H1 (cell line): ENCODE measurements at regions not wholly inside any gene's neighbourhood (a gene's known extent, or its start where the extent isn't known, plus 50 kb on each side); places are given as distances from the start of the nearest gene placed in this dataset.

ENCODE experiments used
- CTCF ChIA-PET: fragments of 300-600 bp; sonication (Branson Sonifier 250); formaldehyde crosslinking; loops from one replicate; lab custom pipeline; 2021; ENCODE audit not compliant: partially characterized antibody; lab: Charles Lee
- POLR2A ChIA-PET: fragments of 300-600 bp; sonication (Branson Sonifier 250); formaldehyde crosslinking; loops from one replicate; lab custom pipeline; 2021; ENCODE audit warnings: inconsistent platforms; ENCODE audit not compliant: partially characterized antibody; lab: Charles Lee
- DNase-seq, 2 experiments: peaks; one replicate each; pipeline versions ENCODE4 v3.0.0 to v3.0.0-alpha.2; 2010 to 2022; ENCODE audit warnings: low spot score in 2 of 2, low read depth in 1 of 2, mixed read lengths in 1 of 2
- FAIRE-seq: peaks from 2 replicates; lab custom pipeline; 2011; peaks lifted over from hg19 to GRCh38; lab: Jason Lieb, UNC
- H2AFZ ChIP-seq: 2 replicates; pipeline ENCODE4 v1.8.1; 2012; ENCODE audit warnings: low read length, inconsistent platforms
- H2AK5ac ChIP-seq: 2 replicates; pipeline ENCODE4 v1.6.1; 2013; ENCODE audit warnings: low read depth, low read length
- H2BK120ac ChIP-seq: replicated peaks from 2 replicates; pipeline ENCODE3; 2013; ENCODE audit warnings: low read depth, low read length, inconsistent platforms
- H2BK12ac ChIP-seq: 2 replicates; pipeline ENCODE4 v1.6.1; 2013; ENCODE audit warnings: low read depth, low read length
- H2BK15ac ChIP-seq: 2 replicates; pipeline ENCODE4 v1.6.1; 2013; ENCODE audit warnings: low read length
- H2BK20ac ChIP-seq: 2 replicates; pipeline ENCODE4 v1.6.1; 2013; ENCODE audit warnings: low read length
- H2BK5ac ChIP-seq: 2 replicates; pipeline ENCODE4 v1.6.1; 2013; ENCODE audit warnings: low read depth, low read length
- H3K14ac ChIP-seq: 2 replicates; pipeline ENCODE4 v1.6.1; 2013; ENCODE audit warnings: inconsistent platforms; ENCODE audit not compliant: insufficient read length
- H3K18ac ChIP-seq: 2 replicates; pipeline ENCODE4 v1.6.1; 2013; ENCODE audit warnings: low read length; ENCODE audit errors: extremely low read depth
- H3K23ac ChIP-seq: 2 replicates; pipeline ENCODE4 v1.6.1; 2013; ENCODE audit warnings: inconsistent platforms; ENCODE audit not compliant: insufficient read length
- H3K23me2 ChIP-seq: 2 replicates; pipeline ENCODE4 v1.6.1; 2013; ENCODE audit warnings: low read depth, low read length
- H3K27ac ChIP-seq: 2 replicates; pipeline ENCODE4 v1.6.1; 2011; ENCODE audit warnings: low read depth, low read length, inconsistent platforms
- H3K27me3 ChIP-seq, 4 experiments: replicated peaks in 1 of 4; 1 replicate in 1 of 4; 2 replicates in 3 of 4; pipeline versions ENCODE4 v1.6.1 to v1.8.1; 2011 to 2013; ENCODE audit warnings: low read length in 3 of 4, mild to moderate bottlenecking in 3 of 4, inconsistent platforms in 2 of 4, mixed read lengths in 2 of 4, moderate library complexity in 1 of 4; ENCODE audit not compliant: control insufficient read depth in 3 of 4, insufficient read depth in 3 of 4; ENCODE audit errors: extremely low read depth in 1 of 4
- H3K36me3 ChIP-seq, 4 experiments: 2 replicates each; pipeline versions ENCODE4 v1.6.1 to v1.8.1; 2011 to 2013; ENCODE audit warnings: mild to moderate bottlenecking in 4 of 4, low read length in 3 of 4, moderate library complexity in 2 of 4, control low read depth in 1 of 4, inconsistent platforms in 1 of 4; ENCODE audit not compliant: insufficient read depth in 4 of 4, control insufficient read depth in 2 of 4
- H3K4ac ChIP-seq: replicated peaks from 2 replicates; pipeline ENCODE3; 2013; ENCODE audit warnings: low read length, low read depth, mixed read lengths, inconsistent platforms; ENCODE audit not compliant: insufficient read length
- H3K4me1 ChIP-seq, 4 experiments: replicated peaks in 1 of 4; 1 replicate in 1 of 4; 2 replicates in 3 of 4; pipeline versions ENCODE4 v1.6.1 to v1.8.1; 2011 to 2013; ENCODE audit warnings: low read length in 3 of 4, inconsistent platforms in 2 of 4, mixed read lengths in 1 of 4; ENCODE audit not compliant: insufficient read depth in 4 of 4, control insufficient read depth in 3 of 4
- H3K4me2 ChIP-seq, 2 experiments: 2 replicates each; pipeline versions ENCODE4 v1.6.1 to v1.8.1; 2011 to 2013; ENCODE audit warnings: low read depth in 2 of 2, low read length in 2 of 2, control low read depth in 1 of 2, inconsistent platforms in 1 of 2, mild to moderate bottlenecking in 1 of 2; ENCODE audit not compliant: insufficient read depth in 1 of 2
- H3K4me3 ChIP-seq, 4 experiments: fragments of 200-600, 300-600 bp in 1 of 4; sonication (generic), shearing (Covaris generic), sonication (Bioruptor Twin) in 1 of 4; 2 replicates each; pipeline versions ENCODE4 v1.5.1 to v1.8.1; 2011 to 2016; ENCODE audit warnings: low read length in 4 of 4, low read depth in 3 of 4, control low read depth in 2 of 4, inconsistent platforms in 2 of 4, mild to moderate bottlenecking in 2 of 4, mixed read lengths in 1 of 4, moderate library complexity in 1 of 4; ENCODE audit not compliant: insufficient read depth in 2 of 4; ENCODE audit errors: extremely low read depth in 1 of 4
- H3K56ac ChIP-seq: replicated peaks from 2 replicates; pipeline ENCODE3; 2013; ENCODE audit warnings: low read depth, mild to moderate bottlenecking, mixed read lengths, low read length, inconsistent platforms; ENCODE audit not compliant: insufficient read length
- H3K79me1 ChIP-seq: 2 replicates; pipeline ENCODE4 v1.6.1; 2013; ENCODE audit warnings: low read depth, low read length, control low read depth
- H3K79me2 ChIP-seq, 2 experiments: 2 replicates each; pipeline versions ENCODE4 v1.6.1 to v1.8.1; 2012 to 2013; ENCODE audit warnings: low read length in 2 of 2, mild to moderate bottlenecking in 2 of 2, inconsistent platforms in 1 of 2; ENCODE audit not compliant: insufficient read depth in 2 of 2, control insufficient read depth in 1 of 2
- H3K9ac ChIP-seq, 4 experiments: replicated peaks in 1 of 4; 1 replicate in 1 of 4; 2 replicates in 3 of 4; pipeline versions ENCODE4 v1.6.1 to v1.8.1; 2011 to 2013; ENCODE audit warnings: low read depth in 3 of 4, low read length in 3 of 4, control low read depth in 2 of 4, mild to moderate bottlenecking in 2 of 4, moderate library complexity in 2 of 4, inconsistent platforms in 1 of 4; ENCODE audit errors: extremely low read depth in 1 of 4
- H3K9me3 ChIP-seq, 2 experiments: 2 replicates each; pipeline versions ENCODE4 v1.6.1 to v1.8.1; 2012 to 2013; ENCODE audit warnings: mild to moderate bottlenecking in 2 of 2, moderate library complexity in 2 of 2, control low read depth in 1 of 2, inconsistent platforms in 1 of 2, low read depth in 1 of 2, low read length in 1 of 2, mixed read lengths in 1 of 2; ENCODE audit not compliant: insufficient read depth in 2 of 2
- H4K20me1 ChIP-seq, 2 experiments: replicated peaks in 1 of 2; 2 replicates each; pipeline versions ENCODE3 to v1.8.1; 2011 to 2013; ENCODE audit warnings: inconsistent platforms in 2 of 2, low read length in 2 of 2, mild to moderate bottlenecking in 1 of 2; ENCODE audit not compliant: insufficient read depth in 2 of 2, control insufficient read depth in 1 of 2
- H4K5ac ChIP-seq: 2 replicates; pipeline ENCODE4 v1.6.1; 2013; ENCODE audit warnings: low read length, low read depth, mixed read lengths, inconsistent platforms; ENCODE audit not compliant: insufficient read length
- H4K8ac ChIP-seq: 2 replicates; pipeline ENCODE4 v1.8.0; 2013; ENCODE audit warnings: mild to moderate bottlenecking, moderate library complexity, low read length, inconsistent platforms; ENCODE audit not compliant: insufficient read depth; ENCODE audit errors: extremely low read depth
- H4K91ac ChIP-seq: replicated peaks from 2 replicates; pipeline ENCODE3; 2013; ENCODE audit warnings: low read length, mixed read lengths, inconsistent platforms; ENCODE audit not compliant: insufficient read length
- CBX8 ChIP-seq: fragments of 300-800, 300-1000 bp; sonication (generic); IDR thresholded peaks from 2 replicates; pipeline ENCODE4 v1.7.1; 2016; ENCODE audit warnings: low read depth, low read length, borderline replicate concordance
- CTBP2 ChIP-seq: IDR thresholded peaks from 2 replicates; pipeline ENCODE4 v1.7.0; 2011; ENCODE audit warnings: borderline replicate concordance, mild to moderate bottlenecking, moderate library complexity, mixed read lengths, low read length; ENCODE audit not compliant: insufficient read depth, insufficient read length
- GABPA ChIP-seq: IDR thresholded peaks from 2 replicates; pipeline ENCODE4 v1.6.1; 2011; ENCODE audit warnings: mild to moderate bottlenecking, low read length, moderate library complexity, borderline replicate concordance; ENCODE audit not compliant: insufficient read depth
- HDAC6 ChIP-seq: IDR thresholded peaks from one replicate; pipeline ENCODE4 v1.7.1; 2012; ENCODE audit warnings: low read depth, mild to moderate bottlenecking, inconsistent platforms, low read length, moderate library complexity
- RXRA ChIP-seq: IDR thresholded peaks from 2 replicates; pipeline ENCODE4 v1.6.1; 2011; ENCODE audit warnings: low read depth, mild to moderate bottlenecking, low read length, moderate library complexity; ENCODE audit not compliant: insufficient read depth
- SIX5 ChIP-seq: IDR thresholded peaks from 2 replicates; pipeline ENCODE4 v1.6.1; 2011; ENCODE audit warnings: mild to moderate bottlenecking, low read depth, low read length
- WGBS, 2 experiments: shearing (Covaris generic) in 1 of 2; methylation state at CpG; one replicate each; pipeline versions ENCODE4 v1.1.6 to v1.1.7; 2013 to 2015; ENCODE audit warnings: low lambda C conversion rate in 2 of 2, mixed read lengths in 2 of 2, inconsistent platforms in 1 of 2, low coverage in 1 of 2, missing lambda C conversion rate in 1 of 2; ENCODE audit not compliant: insufficient replicate concordance in 2 of 2, insufficient coverage in 1 of 2, insufficient read length in 1 of 2; ENCODE audit errors: extremely low coverage in 1 of 2, missing lambda C conversion rate in 1 of 2; 5-methylcytosine and 5-hydroxymethylcytosine counted together
- TF ChIP-seq, protein P1 (sequence below): IDR thresholded peaks from 2 replicates; pipeline ENCODE4 v1.6.1; 2012; ENCODE audit warnings: low read length, inconsistent platforms

DNA sequence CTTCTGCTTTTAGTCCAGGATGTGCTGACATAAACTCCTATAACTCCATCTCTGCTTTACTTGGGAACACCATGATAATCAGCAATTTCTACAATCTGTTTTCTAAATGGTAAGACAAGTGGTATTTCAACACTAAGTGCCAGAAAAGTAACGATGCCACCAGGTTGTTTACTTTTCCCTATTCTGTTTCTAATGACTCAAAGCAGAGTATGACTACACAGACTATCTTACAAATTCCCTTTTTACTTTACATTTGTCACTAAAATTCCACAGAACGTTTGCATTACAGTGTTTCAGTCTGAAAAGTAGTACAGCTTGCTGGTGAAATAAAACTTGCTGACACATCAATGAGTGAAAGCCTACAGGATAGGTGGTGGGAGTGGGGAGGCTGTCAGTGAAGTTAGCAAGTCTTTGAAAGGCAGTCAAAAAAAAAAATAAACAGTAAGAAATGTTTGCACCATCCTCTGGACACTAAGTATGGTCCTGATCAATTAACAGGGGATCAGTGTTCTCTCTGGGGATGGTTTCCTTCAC is 186.5 kb downstream of the LURAP1L start:
- H4K20me1 ChIP-seq, result no peaks in the 10 kb centered on the region
- no peak overlapping the region for H2BK12ac ChIP-seq
- DNase-seq (no peak), FAIRE-seq (no peak)
- no peaks in the 10 kb centered on the region for H3K9me3 ChIP-seq
- no peak overlapping the region for H2BK5ac ChIP-seq
- no peaks in the 10 kb centered on the region; a peak in 1 of 8 replicates for H3K36me3 ChIP-seq
- H3K23ac ChIP-seq, result no peak overlapping the region
- no peak overlapping the region for H2AK5ac ChIP-seq
- H3K4me3 ChIP-seq, result no peak overlapping the region
- no peak overlapping the region for H2BK20ac ChIP-seq
- H3K4ac ChIP-seq, result no peak overlapping the region
- CTCF ChIA-PET, result no interaction called here
- H3K23me2 ChIP-seq, result 0 out of 2 replicates have a peak, but pooled peaks cover 1% of the 10 kb centered on the region
- H3K14ac ChIP-seq, result no peak overlapping the region
- no peak overlapping the region for H3K27ac ChIP-seq
- H2BK120ac ChIP-seq, result no peak overlapping the region
- H4K91ac ChIP-seq, result no peak overlapping the region
- POLR2A ChIA-PET, result no interaction called here
- H3K18ac ChIP-seq, result no peak overlapping the region
- H4K8ac ChIP-seq, result no peak overlapping the region
- 68% methylated on average over 2 of the region's 2 CpGs; no CpG with 5 or more reads in 1 of the 2 experiments for WGBS, 2 experiments
- TF ChIP-seq RXRA (no peak), GABPA (no peak), CBX8 (no peak), CTBP2 (no peak), HDAC6 (no peak), SIX5 (no peak)
- TF ChIP-seq, protein P1, sequence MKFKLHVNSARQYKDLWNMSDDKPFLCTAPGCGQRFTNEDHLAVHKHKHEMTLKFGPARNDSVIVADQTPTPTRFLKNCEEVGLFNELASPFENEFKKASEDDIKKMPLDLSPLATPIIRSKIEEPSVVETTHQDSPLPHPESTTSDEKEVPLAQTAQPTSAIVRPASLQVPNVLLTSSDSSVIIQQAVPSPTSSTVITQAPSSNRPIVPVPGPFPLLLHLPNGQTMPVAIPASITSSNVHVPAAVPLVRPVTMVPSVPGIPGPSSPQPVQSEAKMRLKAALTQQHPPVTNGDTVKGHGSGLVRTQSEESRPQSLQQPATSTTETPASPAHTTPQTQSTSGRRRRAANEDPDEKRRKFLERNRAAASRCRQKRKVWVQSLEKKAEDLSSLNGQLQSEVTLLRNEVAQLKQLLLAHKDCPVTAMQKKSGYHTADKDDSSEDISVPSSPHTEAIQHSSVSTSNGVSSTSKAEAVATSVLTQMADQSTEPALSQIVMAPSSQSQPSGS, result no peak
- no peak overlapping the region for H2AFZ ChIP-seq
- no peak overlapping the region for H3K56ac ChIP-seq
- no peak overlapping the region for H4K5ac ChIP-seq
- H3K4me1 ChIP-seq, result no peaks in the 10 kb centered on the region
- H3K79me1 ChIP-seq, result no peaks in the 10 kb centered on the region
- no peak overlapping the region for H3K4me2 ChIP-seq
- no peak overlapping the region for H2BK15ac ChIP-seq
- no peaks in the 10 kb centered on the region for H3K27me3 ChIP-seq
- no peaks in the 10 kb centered on the region for H3K79me2 ChIP-seq
- H3K9ac ChIP-seq, result no peak overlapping the region
